ENCODE measurements at regions not wholly inside any gene's neighbourhood (a gene's known extent, or its start where the extent isn't known, plus 50 kb on each side); places are given as distances from the start of the nearest gene placed in this dataset.

GRCh38 chr1:221331273-221332183, 410.4 kb downstream of the DUSP10 start:
- Mint-ChIP-seq H3K36me3 (peaks cover 4 to 7% of the 10 kb centered on the region in 2 donors), H3K4me1 (no peaks in the 10 kb centered on the region), H3K27ac (no peak overlapping the region), H3K9me3 (peaks cover 5 to 45% (median 21%) of the 10 kb centered on the region in 7 donors), H3K4me3 (no peak overlapping the region), H3K27me3 (peaks cover 14 to 37% (median 15%) of the 10 kb centered on the region in 3 donors)
- DNase-seq, result no peak
- no peak for ATAC-seq (ENCODE audit: low read depth in 2 of 2)

DNA sequence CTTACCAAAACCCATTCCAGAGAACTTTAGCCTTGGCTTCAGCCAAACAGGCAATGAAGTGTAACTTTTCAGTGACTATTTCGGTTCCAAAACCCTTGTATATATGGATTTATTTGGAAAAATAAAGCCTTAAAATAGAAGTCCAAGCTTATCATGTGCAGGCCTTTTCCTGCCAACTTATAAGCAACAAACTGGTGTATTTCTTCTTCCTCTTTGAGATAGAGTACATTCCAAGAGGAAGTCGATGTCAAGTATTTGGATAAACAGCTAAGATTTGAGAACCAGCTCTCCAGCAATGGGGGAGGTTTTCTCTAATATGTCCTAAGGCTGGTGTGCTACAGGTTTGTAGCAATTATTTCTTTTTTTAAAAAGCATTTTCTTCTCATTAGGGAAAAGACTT, 407.8 kb downstream of the DUSP10 start:
- H3K27ac Mint-ChIP-seq, result no peak overlapping the region
- H3K27me3 Mint-ChIP-seq, result peaks cover 12 to 31% (median 14%) of the 10 kb centered on the region in 3 donors
- DNase-seq (no peak), ATAC-seq (ENCODE audit: low read depth in 2 of 2) (no peak)
- H3K9me3 Mint-ChIP-seq, result peaks cover 5 to 40% (median 19%) of the 10 kb centered on the region in 7 donors
- H3K4me3 Mint-ChIP-seq, result no peak overlapping the region
- no peaks in the 10 kb centered on the region for H3K4me1 Mint-ChIP-seq
- peaks cover 4 to 7% of the 10 kb centered on the region in 2 donors for H3K36me3 Mint-ChIP-seq

GRCh38 chr1:221335161-221336101, 406.5 kb downstream of the DUSP10 start:
- Mint-ChIP-seq H3K27me3 (peaks cover 14 to 31% (median 18%) of the 10 kb centered on the region in 3 donors), H3K36me3 (peaks cover 4 to 7% of the 10 kb centered on the region in 2 donors), H3K4me1 (no peaks in the 10 kb centered on the region), H3K9me3 (peaks cover 5 to 31% (median 17%) of the 10 kb centered on the region in 7 donors), H3K4me3 (no peak overlapping the region), H3K27ac (no peak overlapping the region)
- no peak for DNase-seq
- no peak for ATAC-seq (ENCODE audit: low read depth in 2 of 2)

DNA sequence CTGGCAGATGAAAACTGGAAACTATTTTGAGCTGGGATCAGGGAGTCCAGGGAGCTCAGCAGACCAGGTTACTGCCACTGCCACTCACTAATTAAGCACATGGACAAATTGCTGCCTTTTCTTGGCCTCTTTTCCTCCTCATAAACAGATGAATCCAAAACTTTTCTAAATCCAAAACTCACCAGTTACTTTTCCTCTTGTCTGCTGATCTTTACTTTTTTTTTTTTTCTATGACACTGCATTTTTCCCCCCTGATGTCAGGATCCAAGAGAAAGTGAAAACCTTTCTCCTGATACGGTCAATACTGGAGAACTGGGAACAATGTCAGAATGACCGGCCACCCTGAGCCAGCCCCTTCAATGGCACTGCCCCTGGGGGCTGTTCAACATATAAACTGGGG, 405.8 kb downstream of the DUSP10 start:
- peaks cover 5 to 24% (median 14%) of the 10 kb centered on the region in 7 donors for H3K9me3 Mint-ChIP-seq

DNA sequence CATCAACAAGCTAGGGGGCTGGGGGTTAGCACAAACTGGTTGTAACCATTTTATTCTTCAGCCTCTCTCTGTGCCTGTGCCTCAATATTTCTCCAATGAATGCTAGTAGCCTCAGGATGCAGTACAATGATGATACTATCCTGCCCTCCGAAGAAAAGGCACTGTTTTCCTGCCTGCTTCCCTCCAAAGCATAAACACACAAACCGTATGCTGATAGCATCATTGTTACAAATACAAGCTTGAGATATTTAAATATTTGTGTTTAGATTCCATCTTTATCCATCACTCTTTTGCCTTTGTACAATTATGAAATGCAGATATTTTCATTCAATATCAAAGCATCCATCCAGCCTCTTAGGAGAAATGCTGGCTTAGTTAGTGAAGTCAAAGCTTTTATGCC, 404.8 kb downstream of the DUSP10 start:
- Mint-ChIP-seq H3K27ac (no peak overlapping the region), H3K9me3 (peaks cover 2 to 15% (median 8%) of the 10 kb centered on the region in 7 donors), H3K4me3 (no peak overlapping the region), H3K36me3 (peaks cover 3 to 7% of the 10 kb centered on the region in 2 donors), H3K4me1 (no peaks in the 10 kb centered on the region), H3K27me3 (peaks cover 14 to 32% (median 18%) of the 10 kb centered on the region in 3 donors)
- DNase-seq (no peak), ATAC-seq (ENCODE audit: low read depth in 2 of 2) (no peak)

More for the DNA sequence above, 405.8 kb downstream of the DUSP10 start:
- H3K27ac Mint-ChIP-seq, result no peak overlapping the region
- H3K36me3 Mint-ChIP-seq, result peaks cover 4 to 7% of the 10 kb centered on the region in 2 donors
- H3K4me3 Mint-ChIP-seq, result no peak overlapping the region
- DNase-seq (no peak), ATAC-seq (ENCODE audit: low read depth in 2 of 2) (no peak)
- H3K4me1 Mint-ChIP-seq, result no peaks in the 10 kb centered on the region
- peaks cover 14 to 31% (median 18%) of the 10 kb centered on the region in 3 donors for H3K27me3 Mint-ChIP-seq

DNA sequence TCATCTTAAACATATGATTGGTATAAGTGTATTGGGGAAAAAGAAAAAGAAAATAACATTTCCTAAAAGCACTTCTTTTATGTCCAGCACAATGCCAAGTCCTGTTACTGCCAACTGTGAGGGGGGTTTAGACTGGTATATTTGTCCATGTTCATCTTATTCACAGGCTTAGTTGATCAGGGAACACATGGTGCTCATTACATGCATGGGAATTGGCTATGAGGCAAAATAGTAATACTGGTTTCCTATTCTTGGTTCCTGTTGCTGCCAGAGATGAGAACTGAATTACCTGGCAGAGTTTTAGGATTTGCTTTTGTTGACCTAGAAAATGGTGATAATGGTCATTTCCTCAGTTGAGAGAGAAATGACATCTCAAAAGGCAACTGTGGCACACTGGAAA, 398.8 kb downstream of the DUSP10 start:
- ATAC-seq (ENCODE audit: low read depth in 2 of 2) (no peak), DNase-seq (no peak)
- Mint-ChIP-seq H3K4me3 (no peak overlapping the region), H3K27ac (no peak overlapping the region), H3K4me1 (no peaks in the 10 kb centered on the region), H3K36me3 (no peaks in the 10 kb centered on the region), H3K9me3 (no peaks in the 10 kb centered on the region), H3K27me3 (peaks cover 7 to 26% (median 16%) of the 10 kb centered on the region in 3 donors)

DNA sequence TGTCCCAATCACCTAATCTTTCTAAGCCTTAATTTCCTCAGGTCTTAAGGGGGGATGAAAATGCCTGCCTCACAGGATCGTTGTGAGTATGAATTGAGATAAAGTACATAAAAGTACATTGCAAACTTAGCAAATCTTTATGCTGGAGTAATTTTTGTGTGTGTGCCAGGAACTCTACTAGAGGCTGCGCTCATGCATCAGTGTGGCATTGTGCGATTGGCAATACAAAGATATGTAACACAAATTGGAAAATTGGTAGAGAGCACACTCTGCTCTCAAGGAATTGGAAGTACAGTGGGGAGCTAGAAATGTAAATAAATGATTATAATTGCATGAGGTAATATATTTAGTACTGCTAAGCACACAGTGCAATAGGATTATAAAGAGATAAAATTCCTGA, 398.3 kb downstream of the DUSP10 start:
- no peaks in the 10 kb centered on the region for H3K4me1 Mint-ChIP-seq
- H3K27ac Mint-ChIP-seq, result no peak overlapping the region
- no peak overlapping the region for H3K4me3 Mint-ChIP-seq
- peaks cover 12 to 30% (median 16%) of the 10 kb centered on the region in 3 donors for H3K27me3 Mint-ChIP-seq
- H3K9me3 Mint-ChIP-seq, result no peaks in the 10 kb centered on the region
- no peaks in the 10 kb centered on the region for H3K36me3 Mint-ChIP-seq
- ATAC-seq (ENCODE audit: low read depth in 2 of 2), result no peak
- DNase-seq, result no peak

- H3K9me3 Mint-ChIP-seq, result no peaks in the 10 kb centered on the region
- no peak for DNase-seq
- H3K4me3 Mint-ChIP-seq, result no peak overlapping the region
- H3K36me3 Mint-ChIP-seq, result no peaks in the 10 kb centered on the region
- no peaks in the 10 kb centered on the region for H3K4me1 Mint-ChIP-seq
- H3K27ac Mint-ChIP-seq, result peak overlapping the region in 1 of 6 donors; percentile 63
- peaks cover 9 to 33% (median 12%) of the 10 kb centered on the region in 3 donors for H3K27me3 Mint-ChIP-seq
- ATAC-seq (ENCODE audit: low read depth in 2 of 2), result no peak
Measured at GRCh38 chr1:221344693-221345092, 397.2 kb downstream of the DUSP10 start.

DNA sequence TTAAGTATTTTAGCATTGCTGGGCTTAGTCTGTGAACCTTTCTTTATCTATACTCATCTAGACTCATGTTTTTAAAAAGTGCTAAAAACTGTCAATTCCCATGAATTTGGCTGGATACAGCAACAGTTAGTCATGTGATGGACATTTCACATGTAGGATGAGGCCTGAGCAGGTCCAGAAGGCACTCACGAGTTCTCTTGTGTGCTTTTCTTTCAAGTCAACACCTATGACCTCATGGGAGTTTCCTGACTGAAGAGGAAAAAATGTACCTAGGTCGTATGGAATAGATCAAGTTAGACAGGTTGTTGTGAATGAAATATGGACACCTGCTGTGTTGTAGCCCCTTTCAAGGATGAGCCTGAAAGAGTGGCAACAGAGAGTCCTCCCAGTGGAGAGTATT, 394.2 kb downstream of the DUSP10 start:
- Mint-ChIP-seq H3K4me3 (no peak overlapping the region), H3K9me3 (no peaks in the 10 kb centered on the region), H3K27ac (no peak overlapping the region), H3K4me1 (no peaks in the 10 kb centered on the region), H3K36me3 (no peaks in the 10 kb centered on the region), H3K27me3 (peaks cover 9 to 25% (median 12%) of the 10 kb centered on the region in 3 donors)
- DNase-seq (no peak), ATAC-seq (ENCODE audit: low read depth in 2 of 2) (no peak)

GRCh38 chr1:221350091-221350490, 391.8 kb downstream of the DUSP10 start:
- peaks cover 3 to 10% (median 5%) of the 10 kb centered on the region in 3 donors for H3K27me3 Mint-ChIP-seq
- ATAC-seq (ENCODE audit: low read depth in 2 of 2) (no peak), DNase-seq (no peak)
- H3K36me3 Mint-ChIP-seq, result no peaks in the 10 kb centered on the region
- H3K4me3 Mint-ChIP-seq, result no peak overlapping the region
- no peak overlapping the region for H3K27ac Mint-ChIP-seq
- H3K4me1 Mint-ChIP-seq, result no peaks in the 10 kb centered on the region
- H3K9me3 Mint-ChIP-seq, result peaks cover 0 to 3% (median 0%) of the 10 kb centered on the region in 7 donors

- no peak for DNase-seq
- Mint-ChIP-seq H3K27me3 (peaks cover 3 to 4% (median 4%) of the 10 kb centered on the region in 3 donors), H3K4me1 (no peaks in the 10 kb centered on the region), H3K27ac (peak overlapping the region in 1 of 6 donors; percentile 39), H3K4me3 (no peak overlapping the region), H3K9me3 (peaks cover 0 to 3% (median 0%) of the 10 kb centered on the region in 7 donors), H3K36me3 (no peaks in the 10 kb centered on the region)
- ATAC-seq (ENCODE audit: low read depth in 2 of 2), result no peak
Measured at GRCh38 chr1:221356693-221357092, 385.2 kb downstream of the DUSP10 start.

- DNase-seq, result no peak
- Mint-ChIP-seq H3K27ac (no peak overlapping the region), H3K36me3 (no peaks in the 10 kb centered on the region), H3K27me3 (peaks cover 5 to 14% (median 14%) of the 10 kb centered on the region in 3 donors), H3K4me3 (no peak overlapping the region), H3K4me1 (no peaks in the 10 kb centered on the region), H3K9me3 (no peaks in the 10 kb centered on the region)
- ATAC-seq (ENCODE audit: low read depth in 2 of 2), result no peak
Measured at GRCh38 chr1:221363039-221363438, 378.9 kb downstream of the DUSP10 start.

- ATAC-seq (ENCODE audit: low read depth in 2 of 2), result no peak
- Mint-ChIP-seq H3K9me3 (peaks cover 0 to 7% (median 0%) of the 10 kb centered on the region in 7 donors), H3K27ac (peak overlapping the region in 1 of 6 donors; percentile 45), H3K4me1 (no peaks in the 10 kb centered on the region), H3K36me3 (no peaks in the 10 kb centered on the region), H3K27me3 (peaks cover 10 to 15% (median 14%) of the 10 kb centered on the region in 3 donors), H3K4me3 (no peak overlapping the region)
- no peak for DNase-seq
Measured at GRCh38 chr1:221366495-221367110, 375.3 kb downstream of the DUSP10 start.
